DND-41 (cell line): ENCODE measurements at regions not wholly inside any gene's neighbourhood (a gene's known extent, or its start where the extent isn't known, plus 50 kb on each side); places are given as distances from the start of the nearest gene placed in this dataset.

Experiments used
- ATAC-seq: fragments of 200-7000 bp; cut with Tn5 transposase; 3 replicates; pipeline ENCODE4 v1.9.1; 2021; ENCODE audit warnings: low read depth; ENCODE audit not compliant: insufficient read depth
- DNase-seq: peaks from one replicate; pipeline ENCODE4 v3.0.0-alpha.2; 2020
- H2AFZ ChIP-seq: 2 replicates; pipeline ENCODE4 v1.6.0; 2012; ENCODE audit warnings: low read depth, low read length
- H3K27ac ChIP-seq: 2 replicates; pipeline ENCODE4 v1.5.1; 2012; ENCODE audit warnings: low read length, inconsistent platforms
- H3K27me3 ChIP-seq: fragments of 200-600 bp; sonication (generic); 2 replicates; pipeline ENCODE4 v1.6.0; 2012; ENCODE audit warnings: low read length, mild to moderate bottlenecking, inconsistent platforms; ENCODE audit not compliant: insufficient read depth, poor library complexity
- H3K36me3 ChIP-seq: 2 replicates; pipeline ENCODE4 v1.5.1; 2012; ENCODE audit warnings: low read length, inconsistent platforms; ENCODE audit not compliant: insufficient read depth
- H3K4me1 ChIP-seq: 2 replicates; pipeline ENCODE4 v1.5.1; 2012; ENCODE audit warnings: mild to moderate bottlenecking, low read length; ENCODE audit not compliant: insufficient read depth
- H3K4me2 ChIP-seq: 2 replicates; pipeline ENCODE4 v1.6.0; 2012; ENCODE audit warnings: mild to moderate bottlenecking, moderate library complexity, low read length, inconsistent platforms; ENCODE audit not compliant: insufficient read depth
- H3K4me3 ChIP-seq, 2 experiments: fragments of 200-600 bp in 1 of 2; shearing (Covaris generic) in 1 of 2; 2 replicates each; pipeline ENCODE4 v1.5.1; 2012 to 2016; ENCODE audit warnings: inconsistent platforms in 2 of 2, low read length in 2 of 2, mild to moderate bottlenecking in 2 of 2, low read depth in 1 of 2, moderate library complexity in 1 of 2
- H3K79me2 ChIP-seq: 2 replicates; pipeline ENCODE4 v1.6.0; 2012; ENCODE audit warnings: low read length, inconsistent platforms; ENCODE audit not compliant: insufficient read depth
- H3K9ac ChIP-seq: 2 replicates; pipeline ENCODE4 v1.6.0; 2012; ENCODE audit warnings: low read depth, mild to moderate bottlenecking, inconsistent platforms, low read length, moderate library complexity
- H3K9me3 ChIP-seq: 2 replicates; pipeline ENCODE4 v1.5.1; 2012; ENCODE audit warnings: low read length, moderate library complexity, mild to moderate bottlenecking, inconsistent platforms; ENCODE audit not compliant: insufficient read depth, severe bottlenecking
- H4K20me1 ChIP-seq: 2 replicates; pipeline ENCODE4 v1.6.0; 2012; ENCODE audit warnings: low read length; ENCODE audit not compliant: insufficient read depth
- EZH2 ChIP-seq: IDR thresholded peaks from 3 replicates; pipeline ENCODE4 v1.6.1; 2012; ENCODE audit warnings: borderline replicate concordance, low read depth, mild to moderate bottlenecking, moderate library complexity, low read length, inconsistent platforms; ENCODE audit not compliant: severe bottlenecking
- TF ChIP-seq, protein P1 (sequence below): IDR thresholded peaks from 2 replicates; pipeline ENCODE4 v1.5.1; 2012; ENCODE audit warnings: borderline replicate concordance, low read length, moderate library complexity, mild to moderate bottlenecking; ENCODE audit not compliant: poor library complexity, severe bottlenecking; ENCODE audit errors: extremely low read depth

DNA sequence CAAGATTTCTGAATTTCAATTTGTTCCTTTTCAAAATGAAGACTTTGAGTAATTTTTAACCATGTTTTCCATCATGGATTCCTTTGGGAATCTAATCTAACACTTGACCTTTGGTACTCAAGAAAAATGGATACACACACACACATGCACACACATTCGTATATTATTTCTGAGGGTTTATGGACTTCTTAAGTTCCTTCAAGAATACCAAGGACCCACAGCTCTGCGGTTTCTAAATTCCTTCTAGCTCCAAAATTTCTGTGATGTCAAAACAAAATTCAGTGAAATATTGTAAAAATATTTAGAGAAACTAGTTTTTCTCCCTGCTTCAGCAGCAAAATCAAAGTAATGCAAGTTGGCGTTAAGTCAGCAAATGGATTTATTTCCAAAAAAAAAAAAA, 98.3 kb upstream of the FAM13C start:
- DNase-seq (no peak), ATAC-seq (no peak)
- Histone ChIP-seq H4K20me1 (no peaks in the 10 kb centered on the region), H3K4me2 (no peak overlapping the region), H3K4me3 (no peak overlapping the region), H3K27ac (no peak overlapping the region), H3K9me3 (no peaks in the 10 kb centered on the region), H3K79me2 (no peaks in the 10 kb centered on the region), H3K27me3 (no peaks in the 10 kb centered on the region), H3K9ac (no peak overlapping the region), H2AFZ (no peak overlapping the region), H3K4me1 (no peaks in the 10 kb centered on the region), H3K36me3 (no peaks in the 10 kb centered on the region)
- TF ChIP-seq, protein P1, sequence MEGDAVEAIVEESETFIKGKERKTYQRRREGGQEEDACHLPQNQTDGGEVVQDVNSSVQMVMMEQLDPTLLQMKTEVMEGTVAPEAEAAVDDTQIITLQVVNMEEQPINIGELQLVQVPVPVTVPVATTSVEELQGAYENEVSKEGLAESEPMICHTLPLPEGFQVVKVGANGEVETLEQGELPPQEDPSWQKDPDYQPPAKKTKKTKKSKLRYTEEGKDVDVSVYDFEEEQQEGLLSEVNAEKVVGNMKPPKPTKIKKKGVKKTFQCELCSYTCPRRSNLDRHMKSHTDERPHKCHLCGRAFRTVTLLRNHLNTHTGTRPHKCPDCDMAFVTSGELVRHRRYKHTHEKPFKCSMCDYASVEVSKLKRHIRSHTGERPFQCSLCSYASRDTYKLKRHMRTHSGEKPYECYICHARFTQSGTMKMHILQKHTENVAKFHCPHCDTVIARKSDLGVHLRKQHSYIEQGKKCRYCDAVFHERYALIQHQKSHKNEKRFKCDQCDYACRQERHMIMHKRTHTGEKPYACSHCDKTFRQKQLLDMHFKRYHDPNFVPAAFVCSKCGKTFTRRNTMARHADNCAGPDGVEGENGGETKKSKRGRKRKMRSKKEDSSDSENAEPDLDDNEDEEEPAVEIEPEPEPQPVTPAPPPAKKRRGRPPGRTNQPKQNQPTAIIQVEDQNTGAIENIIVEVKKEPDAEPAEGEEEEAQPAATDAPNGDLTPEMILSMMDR: no peak
- no peak for TF ChIP-seq EZH2

DNA sequence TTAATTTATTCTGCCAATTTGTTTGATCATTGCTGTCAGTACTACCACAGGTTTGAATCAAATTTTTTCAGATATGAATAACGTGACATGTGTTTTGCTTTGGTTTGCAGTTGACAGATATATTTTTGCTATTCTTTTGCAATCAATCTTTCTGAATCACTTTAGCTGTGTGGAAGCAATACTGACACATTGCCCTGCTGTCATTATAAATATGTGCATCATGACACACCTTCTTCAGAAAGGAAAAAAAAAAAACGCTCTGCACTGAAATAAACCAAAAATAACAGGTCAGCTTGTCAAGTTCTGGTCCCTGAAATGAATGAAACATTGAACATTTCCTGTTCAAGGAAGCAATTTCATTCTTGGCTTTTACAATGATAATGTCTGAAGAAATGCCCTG, 93.8 kb upstream of the FAM13C start:
- H3K9ac ChIP-seq: no peak overlapping the region
- H3K79me2 ChIP-seq: no peaks in the 10 kb centered on the region
- DNase-seq: no peak
- ATAC-seq: no peak
- H3K9me3 ChIP-seq: no peaks in the 10 kb centered on the region
- H4K20me1 ChIP-seq: no peaks in the 10 kb centered on the region
- no peaks in the 10 kb centered on the region for H3K36me3 ChIP-seq
- no peak overlapping the region for H3K27ac ChIP-seq
- no peak overlapping the region for H3K4me3 ChIP-seq
- H3K4me1 ChIP-seq: no peaks in the 10 kb centered on the region
- TF ChIP-seq EZH2: no peak
- TF ChIP-seq, protein P1: no peak
- no peaks in the 10 kb centered on the region for H3K27me3 ChIP-seq
- H2AFZ ChIP-seq: no peak overlapping the region
- H3K4me2 ChIP-seq: no peak overlapping the region

DNA sequence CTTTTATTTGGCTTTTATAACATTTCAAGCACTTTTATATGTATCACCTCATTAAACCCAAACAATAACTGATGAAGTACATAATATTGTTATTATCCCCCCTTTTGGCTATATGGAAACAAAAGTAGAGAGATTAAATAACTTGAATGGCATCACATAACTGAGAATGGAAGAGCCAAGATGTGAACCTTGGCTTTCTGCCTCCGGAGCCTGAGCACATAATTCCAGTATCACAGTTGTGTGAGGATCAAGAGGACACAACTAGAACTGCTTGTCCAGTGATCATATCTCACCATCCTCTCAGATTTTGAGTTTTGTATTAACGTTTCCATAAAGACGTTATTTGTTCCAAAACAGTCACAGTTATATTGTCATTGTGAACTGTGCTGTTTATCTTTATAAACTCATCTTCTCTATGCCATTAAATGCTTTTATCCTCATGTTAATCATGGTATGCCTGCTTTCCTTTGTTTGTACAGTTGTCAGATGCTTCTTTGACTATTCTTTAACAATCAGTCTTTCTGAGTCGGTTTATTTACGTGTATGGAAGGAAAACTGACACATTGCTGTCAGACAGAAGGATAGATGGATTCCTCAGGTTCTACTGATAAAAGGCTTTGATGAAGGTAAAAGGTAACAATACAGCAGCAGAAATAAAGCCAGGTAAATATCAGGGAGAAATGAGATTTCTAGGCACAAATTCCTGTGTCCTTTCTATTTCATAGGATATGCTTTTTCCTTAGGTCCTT, 92.0 kb upstream of the FAM13C start:
- no peak overlapping the region for H3K9ac ChIP-seq
- no peaks in the 10 kb centered on the region for H4K20me1 ChIP-seq
- no peak for DNase-seq
- H3K4me2 ChIP-seq: no peak overlapping the region
- no peaks in the 10 kb centered on the region for H3K9me3 ChIP-seq
- no peak overlapping the region for H2AFZ ChIP-seq
- H3K4me3 ChIP-seq: no peak overlapping the region
- no peaks in the 10 kb centered on the region for H3K27me3 ChIP-seq
- ATAC-seq: no peak
- H3K79me2 ChIP-seq: no peaks in the 10 kb centered on the region
- H3K27ac ChIP-seq: no peak overlapping the region
- no peak for TF ChIP-seq EZH2
- TF ChIP-seq, protein P1: no peak
- no peaks in the 10 kb centered on the region for H3K36me3 ChIP-seq
- H3K4me1 ChIP-seq: no peaks in the 10 kb centered on the region

DNA sequence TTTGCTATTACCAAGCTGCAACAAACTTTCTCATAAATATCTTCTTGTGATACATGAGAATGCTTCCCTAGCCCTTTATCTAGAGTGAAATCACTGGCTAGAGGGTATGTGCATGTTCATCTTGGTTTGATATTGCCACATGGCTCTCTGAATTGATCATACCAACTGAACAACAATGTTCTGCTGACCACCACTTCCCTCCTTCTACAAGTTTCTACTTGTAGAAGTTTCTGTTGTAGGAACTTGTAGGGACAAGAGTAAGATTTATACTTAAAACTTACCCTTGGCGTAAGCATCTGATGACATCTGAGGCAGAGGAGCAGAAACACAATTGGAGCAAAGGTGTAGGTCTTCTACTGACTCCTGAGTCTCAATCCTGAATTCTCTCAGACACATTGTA, 86.3 kb upstream of the FAM13C start:
- Histone ChIP-seq H3K27me3 (no peaks in the 10 kb centered on the region), H4K20me1 (no peaks in the 10 kb centered on the region), H3K4me3 (no peak overlapping the region), H2AFZ (no peak overlapping the region), H3K9me3 (no peaks in the 10 kb centered on the region), H3K4me1 (no peaks in the 10 kb centered on the region), H3K9ac (no peak overlapping the region), H3K36me3 (no peaks in the 10 kb centered on the region), H3K4me2 (no peak overlapping the region), H3K79me2 (no peaks in the 10 kb centered on the region), H3K27ac (no peak overlapping the region)
- DNase-seq (no peak), ATAC-seq (no peak)
- TF ChIP-seq, protein P1: no peak
- no peak for TF ChIP-seq EZH2
